ENCODE measurements at regions not wholly inside any gene's neighbourhood (a gene's known extent, or its start where the extent isn't known, plus 50 kb on each side); places are given as distances from the start of the nearest gene placed in this dataset.

GRCh38 chr15:95350908-95351307, 979.6 kb upstream of the NR2F2 start (continued):
- TF ChIP-seq EP300 (IDR thresholded peaks at IDR 0.05; ENCODE audit: borderline replicate concordance in 1 of 2, low read depth in 2 of 2, low read length in 2 of 2): no peak
- no peak for TF ChIP-seq ASH2L (IDR thresholded peaks at IDR 0.05; ENCODE audit: low read length)
- TF ChIP-seq MAX (IDR thresholded peaks at IDR 0.05): no peak
- TF ChIP-seq SIX5 (IDR thresholded peaks at IDR 0.05; ENCODE audit: low read depth, low read length): no peak

All from H1 (cell line).